Sigmoid colon (tissue), 6 donors: ENCODE measurements at regions not wholly inside any gene's neighbourhood (a gene's known extent, or its start where the extent isn't known, plus 50 kb on each side); places are given as distances from the start of the nearest gene placed in this dataset.
A peak's percentile ranks its signal among the peaks of the same experiment; 100 is the strongest.

Experiments used
- DNase-seq: peaks from one replicate; pipeline ENCODE4 v3.0.0-alpha.2; 2019
- H3K27ac ChIP-seq, 4 donors: fragments of 200-600 bp; sonication (generic); one replicate each; pipeline ENCODE4 v1.5.1; 2016 to 2019; ENCODE audit warnings: mild to moderate bottlenecking in 1 of 4
- H3K27me3 ChIP-seq, 3 donors: fragments of 200-600 bp; sonication (generic); one replicate each; pipeline ENCODE4 v1.5.1; 2019; ENCODE audit warnings: mild to moderate bottlenecking in 1 of 3
- H3K36me3 ChIP-seq, 4 donors: fragments of 200-600 bp; sonication (generic); one replicate each; pipeline ENCODE4 v1.5.1; 2016 to 2019
- H3K4me1 ChIP-seq, 4 donors: fragments of 200-600 bp; sonication (generic); one replicate each; pipeline ENCODE4 v1.5.1; 2017 to 2019
- H3K4me3 ChIP-seq, 4 donors: fragments of 200-600 bp; sonication (generic); one replicate each; pipeline ENCODE4 v1.5.1; 2017 to 2019; ENCODE audit warnings: mild to moderate bottlenecking in 2 of 4, moderate library complexity in 1 of 4
- H3K9me3 ChIP-seq, 4 donors: fragments of 200-600 bp in 3 of 4; sonication (generic) in 3 of 4; one replicate each; pipeline versions ENCODE4 v1.5.1 to v1.6.1; 2013 to 2019
- CTCF ChIP-seq, 4 experiments: fragments of 450-650 bp in 3 of 4; fragments of 200-600 bp in 1 of 4; IDR thresholded peaks; one replicate each; pipeline ENCODE4 v1.5.1; 2016 to 2019; ENCODE audit warnings: antibody characterized with exemption in 4 of 4, mild to moderate bottlenecking in 3 of 4, moderate library complexity in 2 of 4
- EP300 ChIP-seq, 4 donors: sonication (generic); formaldehyde crosslinking; IDR thresholded peaks; one replicate each; pipeline ENCODE4 v1.6.1; 2017; ENCODE audit warnings: antibody characterized with exemption in 4 of 4
- POLR2A ChIP-seq, 2 donors: fragments of 450-650 bp; IDR thresholded peaks; one replicate each; pipeline ENCODE4 v1.6.1; 2016; ENCODE audit warnings: antibody characterized with exemption in 2 of 2, mild to moderate bottlenecking in 2 of 2, moderate library complexity in 2 of 2
- POLR2AphosphoS5 ChIP-seq, 4 donors: sonication (generic); formaldehyde crosslinking; IDR thresholded peaks; one replicate each; pipeline ENCODE4 v1.6.1; 2017; ENCODE audit warnings: antibody characterized with exemption in 4 of 4
- WGBS, 2 donors: extraction: QIAGEN DNeasy Blood & Tissue Kit; methylation state at CpG; one replicate each; pipeline ENCODE4 v1.1.7; 2013; 5-methylcytosine and 5-hydroxymethylcytosine counted together
- intact Hi-C: fragments of 100-400 bp; cut with DNase I; formaldehyde crosslinking; loops from one replicate; pipeline ENCODE4 v1.15.1; 2023
- donor health status: healthy with polysubstance abuse.
- donor health status: healthy.

DNA sequence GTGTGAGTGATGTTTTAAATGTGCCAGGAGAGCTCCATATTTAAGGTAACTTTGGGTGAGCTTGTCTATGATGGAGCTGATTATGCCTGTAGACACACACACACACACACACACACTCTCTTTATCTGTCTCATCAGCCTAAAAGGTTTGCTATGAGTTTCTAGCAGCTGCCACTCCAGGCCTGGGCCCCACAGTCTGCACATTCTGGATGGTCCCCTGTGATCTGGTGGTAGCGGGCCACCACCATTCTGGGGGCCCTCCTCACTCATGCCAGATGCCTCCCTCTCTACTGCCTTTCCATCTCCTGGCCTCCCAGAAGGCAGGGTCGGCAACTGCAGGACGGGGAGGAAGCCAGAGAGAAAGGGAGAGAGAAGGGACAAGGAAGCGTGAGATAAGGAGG, 129.2 kb upstream of the TNR start:
- WGBS, 2 donors = 92 to 94% methylated on average over 4 of the region's 4 CpGs
- intact Hi-C loops = no loop called here
- H3K27ac ChIP-seq = no peak overlapping the region
- DNase-seq = no peak
- H3K9me3 ChIP-seq = no peaks in the 10 kb centered on the region
- no peaks in the 10 kb centered on the region for H3K27me3 ChIP-seq
- no peaks in the 10 kb centered on the region for H3K4me1 ChIP-seq
- H3K4me3 ChIP-seq = no peak overlapping the region
- TF ChIP-seq POLR2AphosphoS5 (IDR thresholded peaks at IDR 0.05) (no peak), EP300 (IDR thresholded peaks at IDR 0.05) (no peak), CTCF (IDR thresholded peaks at IDR 0.05) (no peak), POLR2A (IDR thresholded peaks at IDR 0.05) (no peak)
- H3K36me3 ChIP-seq = no peaks in the 10 kb centered on the region

- intact Hi-C loops = no loop called here
- Histone ChIP-seq H3K4me1 (peaks cover 0 to under 1% (median 0%) of the 10 kb centered on the region in 4 donors), H3K27me3 (no peaks in the 10 kb centered on the region), H3K27ac (no peak overlapping the region), H3K4me3 (no peak overlapping the region), H3K9me3 (no peaks in the 10 kb centered on the region), H3K36me3 (no peaks in the 10 kb centered on the region)
- TF ChIP-seq EP300 (IDR thresholded peaks at IDR 0.05) (no peak), CTCF (IDR thresholded peaks at IDR 0.05) (no peak), POLR2A (IDR thresholded peaks at IDR 0.05) (no peak), POLR2AphosphoS5 (IDR thresholded peaks at IDR 0.05) (no peak)
- 90 to 93% methylated on average over 4 of the region's 4 CpGs for WGBS, 2 donors
- DNase-seq = no peak
These were observed 128.3 kb upstream of the TNR start for GRCh38 chr1:175871647-175872046.

DNA sequence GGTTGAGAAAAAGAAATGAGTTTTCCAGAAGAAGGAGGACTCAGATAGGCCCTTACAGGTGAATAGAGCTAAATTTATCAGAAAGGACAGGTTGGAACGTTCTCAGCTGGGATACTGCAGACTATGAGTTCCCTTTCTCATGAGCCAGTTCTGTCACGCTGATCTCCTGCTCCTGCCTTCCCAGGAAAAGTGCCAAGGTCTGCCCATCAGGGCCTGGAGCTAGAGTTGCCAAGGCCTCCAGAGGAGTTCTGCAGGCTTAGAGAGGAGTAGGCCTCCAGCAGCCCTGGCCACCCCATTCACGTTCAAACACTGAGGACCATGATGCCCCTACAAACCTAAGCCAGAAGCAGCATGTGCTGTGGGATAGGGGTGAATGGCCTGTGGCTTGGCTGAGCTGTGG, 126.8 kb upstream of the TNR start:
- 72 to 87% methylated on average over 3 of the region's 3 CpGs for WGBS, 2 donors
- no peak overlapping the region for H3K4me3 ChIP-seq
- intact Hi-C loops = no loop called here
- peaks cover 0 to 12% (median 11%) of the 10 kb centered on the region in 4 donors for H3K4me1 ChIP-seq
- H3K27ac ChIP-seq = no peak overlapping the region
- no peak for TF ChIP-seq CTCF (IDR thresholded peaks at IDR 0.05)
- no peak for TF ChIP-seq EP300 (IDR thresholded peaks at IDR 0.05)
- no peak for TF ChIP-seq POLR2AphosphoS5 (IDR thresholded peaks at IDR 0.05)
- TF ChIP-seq POLR2A (IDR thresholded peaks at IDR 0.05) = no peak
- no peaks in the 10 kb centered on the region for H3K9me3 ChIP-seq
- H3K36me3 ChIP-seq = no peaks in the 10 kb centered on the region
- no peak for DNase-seq
- no peaks in the 10 kb centered on the region for H3K27me3 ChIP-seq

DNA sequence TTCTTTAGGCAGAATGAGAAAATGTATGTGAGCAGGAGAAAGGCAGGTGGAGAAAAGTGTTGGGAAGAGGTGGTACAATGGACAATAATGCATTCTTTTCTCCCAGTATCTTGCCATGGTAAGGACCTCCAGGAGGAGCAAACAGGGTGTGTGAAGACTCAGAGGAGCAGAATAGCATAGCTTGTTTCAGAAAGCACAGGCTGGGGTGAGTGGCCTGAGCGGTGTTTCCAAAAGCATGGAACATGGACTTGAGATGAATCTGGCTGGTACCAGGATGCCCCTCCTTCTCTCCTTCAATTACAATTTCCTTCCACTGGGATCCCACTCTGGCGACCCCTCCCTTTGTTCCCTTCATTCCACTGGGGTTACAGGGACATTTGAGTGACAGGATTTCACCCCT, 123.4 kb upstream of the TNR start:
- peak; percentile 13 for DNase-seq
- TF ChIP-seq POLR2AphosphoS5 (IDR thresholded peaks at IDR 0.05) = no peak
- no peak for TF ChIP-seq CTCF (IDR thresholded peaks at IDR 0.05)
- TF ChIP-seq EP300 (IDR thresholded peaks at IDR 0.05) = no peak
- TF ChIP-seq POLR2A (IDR thresholded peaks at IDR 0.05) = no peak
- WGBS, 2 donors = 69 to 85% methylated on average over 2 of the region's 2 CpGs
- Histone ChIP-seq H3K4me1 (peaks cover 0 to 18% (median 13%) of the 10 kb centered on the region in 4 donors), H3K36me3 (no peaks in the 10 kb centered on the region), H3K9me3 (no peaks in the 10 kb centered on the region), H3K27me3 (no peaks in the 10 kb centered on the region), H3K4me3 (no peak overlapping the region), H3K27ac (no peak overlapping the region)
- intact Hi-C loops = no loop called here

- Histone ChIP-seq H3K4me1 (peaks cover 0 to 18% (median 13%) of the 10 kb centered on the region in 4 donors), H3K9me3 (no peaks in the 10 kb centered on the region), H3K4me3 (no peak overlapping the region), H3K27me3 (no peaks in the 10 kb centered on the region), H3K36me3 (no peaks in the 10 kb centered on the region), H3K27ac (no peak overlapping the region)
- no peak for TF ChIP-seq POLR2AphosphoS5 (IDR thresholded peaks at IDR 0.05)
- TF ChIP-seq EP300 (IDR thresholded peaks at IDR 0.05) = no peak
- TF ChIP-seq POLR2A (IDR thresholded peaks at IDR 0.05) = no peak
- no peak for TF ChIP-seq CTCF (IDR thresholded peaks at IDR 0.05)
- WGBS, 2 donors = 71 to 77% methylated on average over 6 of the region's 6 CpGs
- peak; percentile 38 for DNase-seq
- intact Hi-C loops = no loop called here
These were observed 121.8 kb upstream of the TNR start for GRCh38 chr1:175865041-175865766.
